ENCODE measurements at regions not wholly inside any gene's neighbourhood (a gene's known extent, or its start where the extent isn't known, plus 50 kb on each side); places are given as distances from the start of the nearest gene placed in this dataset.

- TF ChIP-seq POU6F1 (CRISPR knock-in tag; IDR thresholded peaks at IDR 0.05; ENCODE audit: borderline replicate concordance, low read depth) (no peak), BACH2 (CRISPR knock-in tag; IDR thresholded peaks at IDR 0.05; ENCODE audit: borderline replicate concordance) (no peak), RARB (CRISPR knock-in tag; IDR thresholded peaks at IDR 0.05) (no peak), ZNF565 (CRISPR knock-in tag; conservative IDR thresholded peaks at IDR 0.05; ENCODE audit: low read depth) (no peak), CSRNP3 (CRISPR knock-in tag; IDR thresholded peaks at IDR 0.05) (no peak), ZNF8 (CRISPR knock-in tag; IDR thresholded peaks at IDR 0.05) (no peak), TOX (CRISPR knock-in tag; IDR thresholded peaks at IDR 0.05; ENCODE audit: borderline replicate concordance) (no peak), ISL1 (CRISPR knock-in tag; IDR thresholded peaks at IDR 0.05) (no peak), CSDC2 (CRISPR knock-in tag; IDR thresholded peaks at IDR 0.05) (no peak)
Measured at GRCh38 chr18:76587879-76588271, 92.8 kb upstream of the ZNF516 start (continued).

- no peak for ATAC-seq
- TF ChIP-seq ARNTL (CRISPR knock-in tag; IDR thresholded peaks at IDR 0.05; ENCODE audit: borderline replicate concordance, low read depth) (no peak), ZNF70 (CRISPR knock-in tag; IDR thresholded peaks at IDR 0.05) (no peak), PATZ1 (CRISPR knock-in tag; IDR thresholded peaks at IDR 0.05; ENCODE audit: borderline replicate concordance) (no peak), RARB (CRISPR knock-in tag; IDR thresholded peaks at IDR 0.05) (no peak), GLIS3 (CRISPR knock-in tag; IDR thresholded peaks at IDR 0.05) (no peak), ZNF565 (CRISPR knock-in tag; conservative IDR thresholded peaks at IDR 0.05; ENCODE audit: low read depth) (no peak), BACH2 (CRISPR knock-in tag; IDR thresholded peaks at IDR 0.05; ENCODE audit: borderline replicate concordance) (no peak), POU6F1 (CRISPR knock-in tag; IDR thresholded peaks at IDR 0.05; ENCODE audit: borderline replicate concordance, low read depth) (no peak), ZFP3 (CRISPR knock-in tag; IDR thresholded peaks at IDR 0.05) (no peak), CSRNP3 (CRISPR knock-in tag; IDR thresholded peaks at IDR 0.05) (no peak), ZFP30 (CRISPR knock-in tag; IDR thresholded peaks at IDR 0.05) (no peak), OSR1 (CRISPR knock-in tag; IDR thresholded peaks at IDR 0.05) (no peak), ZC3H10 (CRISPR knock-in tag; IDR thresholded peaks at IDR 0.05) (no peak)
Measured at GRCh38 chr18:76587147-76587878, 92.3 kb upstream of the ZNF516 start.

GRCh38 chr18:76584414-76585310, 89.6 kb upstream of the ZNF516 start:
- ATAC-seq: no peak
- TF ChIP-seq PPARA (CRISPR knock-in tag; IDR thresholded peaks at IDR 0.05; ENCODE audit: borderline replicate concordance) (no peak), OSR1 (CRISPR knock-in tag; IDR thresholded peaks at IDR 0.05) (no peak), CSDC2 (CRISPR knock-in tag; IDR thresholded peaks at IDR 0.05) (no peak), ARNTL (CRISPR knock-in tag; IDR thresholded peaks at IDR 0.05; ENCODE audit: borderline replicate concordance, low read depth) (no peak), ZC3H10 (CRISPR knock-in tag; IDR thresholded peaks at IDR 0.05) (no peak), ZNF70 (CRISPR knock-in tag; IDR thresholded peaks at IDR 0.05) (no peak), CREB5 (CRISPR knock-in tag; IDR thresholded peaks at IDR 0.05; ENCODE audit: low read depth) (no peak)

Data from SK-N-SH treated with all-trans-retinoic acid at 6 μM for 48 hours (cell line).